Tibial artery (tissue), 4 donors: ENCODE measurements at regions not wholly inside any gene's neighbourhood (a gene's known extent, or its start where the extent isn't known, plus 50 kb on each side); places are given as distances from the start of the nearest gene placed in this dataset.

Source experiments
- DNase-seq, 2 donors: peaks; one replicate each; pipeline ENCODE4 v3.0.0-alpha.2; 2019
- H3K27ac ChIP-seq, 2 donors: fragments of 200-600 bp; sonication (generic) in 1 of 2; 1 replicate in 1 of 2; 2 replicates in 1 of 2; pipeline ENCODE4 v1.5.1; 2018 to 2019; ENCODE audit warnings: mild to moderate bottlenecking in 1 of 2
- H3K27me3 ChIP-seq, 2 donors: fragments of 200-600 bp; sonication (generic) in 1 of 2; one replicate each; pipeline versions ENCODE4 v1.5.1 to v1.6.0; 2016 to 2019
- H3K36me3 ChIP-seq, 3 donors: fragments of 200-600 bp; sonication (generic) in 2 of 3; one replicate each; pipeline ENCODE4 v1.5.1; 2016 to 2019; ENCODE audit warnings: mild to moderate bottlenecking in 2 of 3
- H3K4me1 ChIP-seq, 4 donors: fragments of 200-600 bp; sonication (generic) in 2 of 4; 1 replicate in 3 of 4; 2 replicates in 1 of 4; pipeline ENCODE4 v1.5.1; 2016 to 2019
- H3K4me3 ChIP-seq, 2 donors: fragments of 200-600 bp; sonication (generic) in 1 of 2; 1 replicate in 1 of 2; 2 replicates in 1 of 2; pipeline ENCODE4 v1.5.1; 2018 to 2019; ENCODE audit warnings: mild to moderate bottlenecking in 2 of 2
- H3K9me3 ChIP-seq, 3 donors: fragments of 200-600 bp; sonication (generic) in 1 of 3; one replicate each; pipeline ENCODE4 v1.5.1; 2016 to 2019
- intact Hi-C: fragments of 100-400 bp; cut with DNase I; formaldehyde crosslinking; loops from one replicate; pipeline ENCODE4 v1.15.0; 2023; ENCODE audit warnings: low total_unique reads
- TF ChIP-seq, protein P1 (sequence below), 2 experiments: fragments of 200-600 bp in 1 of 2; fragments of 450-650 bp in 1 of 2; IDR thresholded peaks; one replicate each; pipeline ENCODE4 v1.5.1; 2017 to 2019; ENCODE audit warnings: antibody characterized with exemption in 2 of 2, mild to moderate bottlenecking in 1 of 2, moderate library complexity in 1 of 2

DNA sequence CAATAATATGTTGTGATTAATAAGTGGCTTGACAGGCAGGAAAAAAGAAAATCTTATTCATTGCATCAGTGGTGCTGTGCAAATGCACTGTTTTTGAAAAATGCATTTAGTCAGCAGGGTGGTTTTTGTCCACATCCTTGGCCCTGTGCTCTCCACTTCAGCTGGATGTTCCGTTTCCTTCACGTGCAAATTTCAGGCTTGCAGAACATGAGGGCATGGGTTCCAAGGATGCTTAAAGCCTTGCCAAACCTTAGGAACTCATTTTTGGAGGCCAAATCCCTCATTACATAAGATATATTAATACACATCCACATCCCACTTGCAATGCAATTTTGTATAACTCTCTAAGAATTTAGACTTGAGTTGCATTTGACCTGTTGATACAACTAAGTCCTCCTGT, 410.1 kb downstream of the PRDM2 start:
- Histone ChIP-seq H3K27ac (no peak overlapping the region), H3K4me3 (no peak overlapping the region), H3K27me3 (no peaks in the 10 kb centered on the region), H3K36me3 (no peaks in the 10 kb centered on the region), H3K9me3 (no peaks in the 10 kb centered on the region), H3K4me1 (peaks cover 0 to 25% (median 6%) of the 10 kb centered on the region in 4 donors)
- intact Hi-C loops: no loop called here
- no peak for DNase-seq
- TF ChIP-seq, protein P1, sequence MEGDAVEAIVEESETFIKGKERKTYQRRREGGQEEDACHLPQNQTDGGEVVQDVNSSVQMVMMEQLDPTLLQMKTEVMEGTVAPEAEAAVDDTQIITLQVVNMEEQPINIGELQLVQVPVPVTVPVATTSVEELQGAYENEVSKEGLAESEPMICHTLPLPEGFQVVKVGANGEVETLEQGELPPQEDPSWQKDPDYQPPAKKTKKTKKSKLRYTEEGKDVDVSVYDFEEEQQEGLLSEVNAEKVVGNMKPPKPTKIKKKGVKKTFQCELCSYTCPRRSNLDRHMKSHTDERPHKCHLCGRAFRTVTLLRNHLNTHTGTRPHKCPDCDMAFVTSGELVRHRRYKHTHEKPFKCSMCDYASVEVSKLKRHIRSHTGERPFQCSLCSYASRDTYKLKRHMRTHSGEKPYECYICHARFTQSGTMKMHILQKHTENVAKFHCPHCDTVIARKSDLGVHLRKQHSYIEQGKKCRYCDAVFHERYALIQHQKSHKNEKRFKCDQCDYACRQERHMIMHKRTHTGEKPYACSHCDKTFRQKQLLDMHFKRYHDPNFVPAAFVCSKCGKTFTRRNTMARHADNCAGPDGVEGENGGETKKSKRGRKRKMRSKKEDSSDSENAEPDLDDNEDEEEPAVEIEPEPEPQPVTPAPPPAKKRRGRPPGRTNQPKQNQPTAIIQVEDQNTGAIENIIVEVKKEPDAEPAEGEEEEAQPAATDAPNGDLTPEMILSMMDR (IDR thresholded peaks at IDR 0.05): no peak

DNA sequence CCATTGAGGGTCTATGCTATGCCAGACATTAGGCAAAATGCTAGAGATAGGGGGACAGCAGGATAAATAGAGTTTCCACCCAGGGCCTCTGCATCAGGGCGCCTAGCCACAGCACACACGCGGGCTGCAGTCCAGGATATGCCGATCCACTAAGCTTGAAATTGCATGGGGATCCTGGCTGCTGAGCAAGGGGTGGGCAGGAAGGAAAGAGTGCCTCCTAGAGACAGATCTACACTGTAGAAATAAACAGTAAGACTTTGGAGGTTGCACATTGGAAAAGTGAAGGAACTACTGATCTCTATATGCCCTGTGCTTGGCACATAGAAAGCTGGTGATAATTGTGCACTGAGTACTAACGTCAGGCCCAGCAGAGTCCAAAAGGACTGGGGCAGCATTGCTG, 411.1 kb downstream of the PRDM2 start:
- Histone ChIP-seq H3K36me3 (no peaks in the 10 kb centered on the region), H3K27me3 (no peaks in the 10 kb centered on the region), H3K4me1 (peaks cover 0 to 25% (median 6%) of the 10 kb centered on the region in 4 donors), H3K27ac (no peak overlapping the region), H3K4me3 (no peak overlapping the region), H3K9me3 (no peaks in the 10 kb centered on the region)
- TF ChIP-seq, protein P1 (IDR thresholded peaks at IDR 0.05): no peak
- intact Hi-C loops: no loop called here
- DNase-seq: no peak

DNA sequence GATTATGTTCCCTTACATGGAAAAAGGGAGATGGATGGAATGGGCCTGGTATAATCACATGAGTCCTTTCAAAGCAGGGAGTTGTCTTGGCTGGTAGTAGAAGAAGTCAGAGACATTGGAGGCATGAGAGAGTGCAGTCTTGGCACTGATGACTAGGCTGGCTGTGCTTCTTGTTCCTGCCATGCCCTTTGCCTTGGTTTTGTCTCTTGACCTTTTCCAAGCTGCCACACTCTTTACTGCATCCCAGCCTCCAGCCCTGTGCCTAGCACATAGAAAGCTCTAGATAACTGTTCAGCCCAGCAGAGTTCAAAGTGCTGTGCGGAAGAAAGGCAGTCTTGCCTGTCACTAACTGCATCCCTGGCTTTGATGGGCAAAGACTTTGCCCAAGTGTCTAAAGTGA, 412.6 kb downstream of the PRDM2 start:
- H3K27me3 ChIP-seq: no peaks in the 10 kb centered on the region
- H3K27ac ChIP-seq: no peak overlapping the region
- no peak for DNase-seq
- intact Hi-C loops: no loop called here
- no peaks in the 10 kb centered on the region for H3K36me3 ChIP-seq
- no peak overlapping the region for H3K4me3 ChIP-seq
- peaks cover 0 to 25% (median 6%) of the 10 kb centered on the region in 4 donors for H3K4me1 ChIP-seq
- no peaks in the 10 kb centered on the region for H3K9me3 ChIP-seq
- TF ChIP-seq, protein P1 (IDR thresholded peaks at IDR 0.05): no peak

DNA sequence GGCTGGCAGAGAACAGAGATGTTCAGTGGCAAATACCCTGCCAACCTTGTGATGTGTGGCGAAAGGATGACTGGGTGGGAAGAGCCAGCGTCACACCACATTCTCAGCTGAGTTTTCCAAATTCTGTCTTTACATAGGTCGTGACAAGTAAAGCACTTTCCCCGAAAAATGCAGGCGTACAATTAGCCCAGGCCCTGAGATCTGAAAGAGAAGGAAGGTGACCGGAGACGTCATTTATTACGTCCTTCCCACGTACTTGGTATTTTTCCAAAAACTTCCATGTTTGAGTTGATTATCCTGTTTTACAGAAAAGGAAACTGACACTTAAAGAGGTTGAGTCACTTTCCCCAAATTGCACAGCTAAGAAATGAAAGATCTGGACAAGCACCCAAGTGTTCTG, 413.3 kb downstream of the PRDM2 start:
- H3K9me3 ChIP-seq: no peaks in the 10 kb centered on the region
- H3K4me1 ChIP-seq: peaks cover 0 to 22% (median 6%) of the 10 kb centered on the region in 4 donors
- H3K4me3 ChIP-seq: no peak overlapping the region
- H3K27ac ChIP-seq: no peak overlapping the region
- no peaks in the 10 kb centered on the region for H3K36me3 ChIP-seq
- intact Hi-C loops: no loop called here
- TF ChIP-seq, protein P1 (IDR thresholded peaks at IDR 0.05): no peak
- no peak for DNase-seq
- H3K27me3 ChIP-seq: no peaks in the 10 kb centered on the region

DNA sequence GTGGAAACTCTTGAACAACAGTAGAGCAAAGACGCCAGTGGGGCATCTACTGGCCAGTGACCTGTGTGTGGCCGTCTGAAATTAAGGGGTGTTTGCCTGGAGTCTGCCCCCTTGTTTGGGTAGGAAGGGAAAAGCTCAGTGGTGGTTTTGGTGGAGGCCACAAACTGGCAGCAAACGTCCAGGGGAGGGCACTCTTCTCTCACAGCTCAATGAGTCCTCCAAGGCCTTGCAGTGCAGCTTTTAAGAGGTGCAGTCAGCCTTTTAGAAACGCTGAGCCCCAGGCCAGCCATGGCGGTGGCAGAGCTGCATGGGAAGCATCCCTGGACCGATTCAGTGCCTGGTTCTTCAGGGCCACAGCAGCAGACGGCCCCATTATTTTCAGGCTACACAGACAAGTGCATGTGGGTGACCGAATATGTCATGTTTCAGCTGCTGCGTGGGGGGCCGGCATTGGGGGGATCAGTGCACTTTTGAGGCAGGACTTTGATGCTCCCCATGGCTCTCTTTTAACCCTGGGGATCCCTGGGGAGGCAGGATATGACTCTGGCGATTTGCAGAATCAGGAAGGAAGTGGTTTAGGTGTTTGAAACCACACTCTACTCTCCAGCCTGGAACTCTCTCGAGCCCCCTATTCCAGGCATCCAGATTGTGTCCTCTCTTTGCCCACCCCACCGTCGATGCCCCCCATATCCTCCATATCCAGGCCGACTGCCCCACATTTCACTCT, 414.0 kb downstream of the PRDM2 start:
- TF ChIP-seq, protein P1 (IDR thresholded peaks at IDR 0.05): peak in 1 of 2 experiments; percentile 17
- no peaks in the 10 kb centered on the region for H3K27me3 ChIP-seq
- no peaks in the 10 kb centered on the region for H3K9me3 ChIP-seq
- H3K4me1 ChIP-seq: peaks cover 0 to 15% (median 3%) of the 10 kb centered on the region in 4 donors
- peak in 1 of 2 donors; percentile 23 for DNase-seq
- no peak overlapping the region for H3K4me3 ChIP-seq
- no peak overlapping the region for H3K27ac ChIP-seq
- no peaks in the 10 kb centered on the region for H3K36me3 ChIP-seq
- intact Hi-C loops: no loop called here
